KMS-11 (cell line): ENCODE measurements at regions not wholly inside any gene's neighbourhood (a gene's known extent, or its start where the extent isn't known, plus 50 kb on each side); places are given as distances from the start of the nearest gene placed in this dataset.

ENCODE experiments used
- H2AFZ ChIP-seq: fragments of 200-600 bp; sonication (generic); 2 replicates; pipeline ENCODE4 v1.6.1; 2016; ENCODE audit warnings: antibody characterized with exemption, mixed run types, low read depth
- H3K27ac ChIP-seq: fragments of 200-600 bp; sonication (generic); 2 replicates; pipeline ENCODE4 v1.6.1; 2016; ENCODE audit warnings: mild to moderate bottlenecking, mixed run types
- H3K27me3 ChIP-seq: fragments of 200-600 bp; sonication (generic); 2 replicates; pipeline ENCODE4 v1.6.1; 2017; ENCODE audit warnings: mild to moderate bottlenecking, low read depth, mixed run types, moderate library complexity; ENCODE audit not compliant: insufficient read depth
- H3K36me3 ChIP-seq: fragments of 200-600 bp; sonication (generic); 2 replicates; pipeline ENCODE4 v1.6.1; 2017; ENCODE audit warnings: mild to moderate bottlenecking, mixed run types; ENCODE audit not compliant: insufficient read depth
- H3K4me1 ChIP-seq: fragments of 200-600 bp; sonication (generic); 2 replicates; pipeline ENCODE4 v1.6.1; 2016; ENCODE audit warnings: mild to moderate bottlenecking, low read depth, mixed run types; ENCODE audit not compliant: poor library complexity, severe bottlenecking
- H3K4me2 ChIP-seq: fragments of 200-600 bp; sonication (generic); 2 replicates; pipeline ENCODE4 v1.7.0; 2016; ENCODE audit warnings: mild to moderate bottlenecking, mixed run types
- H3K4me3 ChIP-seq: fragments of 200-600 bp; sonication (generic); IDR thresholded peaks from 2 replicates; pipeline ENCODE4 v1.6.1; 2017; ENCODE audit warnings: low read depth, low read length, mixed read lengths; ENCODE audit not compliant: insufficient read depth
- H3K79me2 ChIP-seq: fragments of 200-600 bp; sonication (generic); 2 replicates; pipeline ENCODE4 v1.6.1; 2016; ENCODE audit warnings: low read depth, mixed run types; ENCODE audit not compliant: insufficient read depth
- H3K9ac ChIP-seq: fragments of 200-600 bp; sonication (generic); 2 replicates; pipeline ENCODE4 v1.6.1; 2016; ENCODE audit warnings: mild to moderate bottlenecking, mixed run types
- H4K20me1 ChIP-seq: fragments of 200-600 bp; sonication (generic); 2 replicates; pipeline ENCODE4 v1.6.1; 2016; ENCODE audit warnings: mild to moderate bottlenecking, mixed run types; ENCODE audit not compliant: insufficient read depth
- CTCF ChIP-seq: fragments of 200-600 bp; sonication (generic); conservative IDR thresholded peaks from 2 replicates; pipeline ENCODE4 v1.6.1; 2017; ENCODE audit warnings: low read depth, mild to moderate bottlenecking, antibody characterized with exemption, low read length, moderate library complexity, mixed read lengths

DNA sequence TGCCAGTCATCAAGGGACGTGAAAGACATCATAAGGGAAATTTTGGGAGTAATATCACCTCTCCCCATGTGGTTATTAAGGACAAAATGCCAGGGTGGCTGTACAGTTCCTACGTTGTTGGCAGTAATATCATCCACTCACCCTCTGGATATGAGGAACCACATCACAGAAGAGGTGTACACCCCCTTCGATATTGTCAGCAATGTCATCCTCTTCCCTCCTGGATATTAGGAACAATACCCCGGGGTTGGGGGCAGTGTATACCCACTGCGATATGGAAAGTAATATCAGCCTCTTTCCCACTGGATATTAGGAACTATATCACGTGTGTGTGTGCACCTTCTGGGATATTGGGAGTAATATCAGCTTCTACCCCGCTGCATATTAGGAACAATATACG, 1933.3 kb downstream of the SUCLG1 start:
- no peak overlapping the region for H3K4me3 ChIP-seq
- no peak overlapping the region for H3K4me2 ChIP-seq
- H3K27me3 ChIP-seq = no peaks in the 10 kb centered on the region
- H3K79me2 ChIP-seq = no peaks in the 10 kb centered on the region
- H3K36me3 ChIP-seq = no peaks in the 10 kb centered on the region
- no peak overlapping the region for H3K27ac ChIP-seq
- no peak overlapping the region for H2AFZ ChIP-seq
- no peaks in the 10 kb centered on the region for H3K4me1 ChIP-seq
- H3K9ac ChIP-seq = no peak overlapping the region
- TF ChIP-seq CTCF = no peak
- no peaks in the 10 kb centered on the region for H4K20me1 ChIP-seq

DNA sequence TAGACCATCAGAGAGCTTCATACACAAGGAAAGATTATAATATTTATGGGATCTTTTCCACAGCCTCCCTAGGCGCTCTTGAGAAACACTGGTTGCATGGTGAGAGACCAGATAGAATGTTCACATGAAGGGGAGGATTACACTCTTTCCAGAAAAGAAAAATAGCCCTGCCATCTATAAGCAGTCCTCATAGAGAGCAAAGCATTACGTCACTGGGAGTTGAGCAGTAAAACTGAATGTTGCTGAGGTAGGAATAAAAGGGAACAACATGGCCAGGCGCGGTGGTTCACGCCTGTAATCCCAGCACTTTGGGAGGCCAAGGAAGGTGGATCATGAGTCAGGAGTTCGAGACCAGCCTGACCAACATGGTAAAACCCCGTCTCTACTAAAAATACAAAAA, 1934.3 kb downstream of the SUCLG1 start:
- no peak overlapping the region for H3K4me2 ChIP-seq
- no peak overlapping the region for H2AFZ ChIP-seq
- TF ChIP-seq CTCF = no peak
- no peaks in the 10 kb centered on the region for H3K4me1 ChIP-seq
- H3K36me3 ChIP-seq = no peaks in the 10 kb centered on the region
- no peaks in the 10 kb centered on the region for H3K79me2 ChIP-seq
- no peaks in the 10 kb centered on the region for H3K27me3 ChIP-seq
- no peaks in the 10 kb centered on the region for H4K20me1 ChIP-seq
- no peak overlapping the region for H3K27ac ChIP-seq
- no peak overlapping the region for H3K4me3 ChIP-seq
- H3K9ac ChIP-seq = no peak overlapping the region

DNA sequence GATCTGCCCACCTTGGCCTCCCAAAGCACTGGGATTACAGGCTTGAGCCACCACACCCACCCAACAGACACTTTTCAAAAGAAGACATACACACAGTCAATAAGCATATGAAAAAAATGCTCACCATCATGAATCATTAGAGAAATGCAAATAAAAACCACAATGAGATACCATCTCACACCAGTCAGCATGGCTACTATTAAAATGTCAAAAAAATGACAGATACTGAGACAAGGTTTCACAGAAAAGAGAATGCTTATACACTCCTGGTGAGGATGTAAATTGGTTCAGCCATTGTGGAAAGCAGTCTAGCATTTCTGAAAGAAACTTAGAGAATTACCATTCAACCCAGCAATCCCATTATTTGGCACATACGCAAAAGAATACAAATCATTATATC, 1947.2 kb downstream of the SUCLG1 start:
- Histone ChIP-seq H3K4me3 (no peak overlapping the region), H3K27ac (no peak overlapping the region), H3K36me3 (no peaks in the 10 kb centered on the region), H2AFZ (no peak overlapping the region), H3K9ac (no peak overlapping the region), H3K79me2 (no peaks in the 10 kb centered on the region), H3K4me2 (no peak overlapping the region), H4K20me1 (no peaks in the 10 kb centered on the region), H3K27me3 (no peaks in the 10 kb centered on the region), H3K4me1 (no peaks in the 10 kb centered on the region)
- no peak for TF ChIP-seq CTCF

- Histone ChIP-seq H3K79me2 (no peaks in the 10 kb centered on the region), H3K4me2 (no peak overlapping the region), H3K4me3 (no peak overlapping the region), H2AFZ (no peak overlapping the region), H3K27ac (no peak overlapping the region), H3K9ac (no peak overlapping the region), H3K27me3 (no peaks in the 10 kb centered on the region), H3K4me1 (no peaks in the 10 kb centered on the region), H3K36me3 (no peaks in the 10 kb centered on the region), H4K20me1 (no peaks in the 10 kb centered on the region)
- TF ChIP-seq CTCF = no peak
Observed at GRCh38 chr2:82508702-82509101, 1950.4 kb downstream of the SUCLG1 start.

DNA sequence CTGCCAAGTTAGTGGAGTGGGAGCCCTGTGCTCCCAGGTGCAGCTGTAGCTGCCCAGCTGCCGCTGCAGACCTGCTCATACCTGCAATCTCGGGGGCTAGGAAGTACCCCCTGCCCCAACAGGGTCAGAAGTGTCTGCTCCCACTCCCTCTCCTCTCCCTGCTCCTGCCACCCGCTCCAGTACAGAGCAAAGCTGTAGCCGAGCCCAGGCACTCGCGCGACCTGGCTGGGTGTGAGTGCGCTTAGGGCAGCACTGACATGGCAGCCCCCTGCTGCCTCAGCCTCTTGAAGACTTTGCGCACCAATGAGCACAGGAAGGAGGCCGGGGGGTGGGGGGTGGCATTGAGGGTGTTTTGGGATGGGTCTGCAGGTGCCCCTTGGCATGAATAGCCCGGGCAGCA, 1951.4 kb downstream of the SUCLG1 start:
- H3K4me2 ChIP-seq = no peak overlapping the region
- no peak overlapping the region for H3K4me3 ChIP-seq
- H2AFZ ChIP-seq = no peak overlapping the region
- no peaks in the 10 kb centered on the region for H3K4me1 ChIP-seq
- no peaks in the 10 kb centered on the region for H3K36me3 ChIP-seq
- H3K9ac ChIP-seq = no peak overlapping the region
- no peaks in the 10 kb centered on the region for H3K79me2 ChIP-seq
- H4K20me1 ChIP-seq = no peaks in the 10 kb centered on the region
- H3K27ac ChIP-seq = no peak overlapping the region
- no peaks in the 10 kb centered on the region for H3K27me3 ChIP-seq
- no peak for TF ChIP-seq CTCF
